ENCODE measurements at regions not wholly inside any gene's neighbourhood (a gene's known extent, or its start where the extent isn't known, plus 50 kb on each side); places are given as distances from the start of the nearest gene placed in this dataset.

- intact Hi-C loops (cut with micrococcal nuclease) (no loop called here), in situ Hi-C loops (cut with MboI) (no loop called here)
- Histone ChIP-seq H3K9me3 (replicated peaks; ENCODE audit: control insufficient read depth, insufficient read depth, low read depth, low read length) (no peaks in the 10 kb centered on the region), H3K9me1 (ENCODE audit: control insufficient read depth, insufficient read depth, low read length) (no peaks in the 10 kb centered on the region), H2AFZ (ENCODE audit: low read depth, low read length) (no peak overlapping the region), H3K79me2 (ENCODE audit: control insufficient read depth, insufficient read depth, low read length) (no peaks in the 10 kb centered on the region), H3K9ac (ENCODE audit: insufficient read depth in 1 of 2, low read depth in 2 of 2, low read length in 2 of 2) (no peak overlapping the region), H3K4me3 (no peak overlapping the region), H3K36me3 (ENCODE audit: control insufficient read depth, insufficient read depth, low read length) (no peaks in the 10 kb centered on the region), H3K4me1 (replicated peaks in 1 of 2; ENCODE audit: control insufficient read depth in 2 of 2, insufficient read depth in 2 of 2, low read length in 2 of 2) (no peaks in the 10 kb centered on the region), H3K27me3 (ENCODE audit: control insufficient read depth in 2 of 2, insufficient read depth in 2 of 2, low read length in 2 of 2) (no peaks in the 10 kb centered on the region), H4K20me1 (replicated peaks; ENCODE audit: control insufficient read depth, insufficient read depth, low read length) (no peaks in the 10 kb centered on the region), H3K4me2 (ENCODE audit: insufficient read depth, low read length) (no peak overlapping the region), H3K27ac (ENCODE audit: extremely low read depth, low read depth, low read length) (no peak overlapping the region)
- ATAC-seq (no peak), FAIRE-seq (no peak), DNase-seq (ENCODE audit: extremely low read depth in 1 of 4, low spot score in 3 of 4) (no peak)
- BruUV-seq (replicated peaks), result no TSS peak
- ChIA-PET CTCF (ENCODE audit: low intra/inter-chr PET ratio) (no interaction called here), POLR2A (no interaction called here)
- WGBS (ENCODE audit: insufficient coverage, low coverage, missing lambda C conversion rate), result 2% methylated on average over 3 of the region's 3 CpGs
- TF ChIP-seq, protein P1, sequence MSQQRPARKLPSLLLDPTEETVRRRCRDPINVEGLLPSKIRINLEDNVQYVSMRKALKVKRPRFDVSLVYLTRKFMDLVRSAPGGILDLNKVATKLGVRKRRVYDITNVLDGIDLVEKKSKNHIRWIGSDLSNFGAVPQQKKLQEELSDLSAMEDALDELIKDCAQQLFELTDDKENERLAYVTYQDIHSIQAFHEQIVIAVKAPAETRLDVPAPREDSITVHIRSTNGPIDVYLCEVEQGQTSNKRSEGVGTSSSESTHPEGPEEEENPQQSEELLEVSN (IDR thresholded peaks at IDR 0.05; ENCODE audit: borderline replicate concordance in 1 of 2, extremely low read depth in 1 of 2, insufficient read depth in 1 of 2, insufficient read length in 1 of 2, low read depth in 1 of 2, low read length in 1 of 2, poor library complexity in 1 of 2, severe bottlenecking in 1 of 2), result no peak
- TF ChIP-seq JUN (IDR thresholded peaks at IDR 0.05; ENCODE audit: borderline replicate concordance, low read depth, low read length), result no peak
- no peak for TF ChIP-seq JUN (CRISPR knock-in tag; IDR thresholded peaks at IDR 0.05; ENCODE audit: borderline replicate concordance)
- no peak for TF ChIP-seq RBFOX2 (IDR thresholded peaks at IDR 0.05; ENCODE audit: low read depth, low read length)
- no peak for TF ChIP-seq ZBTB5 (IDR thresholded peaks at IDR 0.05)
- TF ChIP-seq KLF6 (CRISPR knock-in tag; IDR thresholded peaks at IDR 0.05; ENCODE audit: borderline replicate concordance), result no peak
- TF ChIP-seq TGIF2 (CRISPR knock-in tag; IDR thresholded peaks at IDR 0.05), result no peak
- TF ChIP-seq, protein P2, sequence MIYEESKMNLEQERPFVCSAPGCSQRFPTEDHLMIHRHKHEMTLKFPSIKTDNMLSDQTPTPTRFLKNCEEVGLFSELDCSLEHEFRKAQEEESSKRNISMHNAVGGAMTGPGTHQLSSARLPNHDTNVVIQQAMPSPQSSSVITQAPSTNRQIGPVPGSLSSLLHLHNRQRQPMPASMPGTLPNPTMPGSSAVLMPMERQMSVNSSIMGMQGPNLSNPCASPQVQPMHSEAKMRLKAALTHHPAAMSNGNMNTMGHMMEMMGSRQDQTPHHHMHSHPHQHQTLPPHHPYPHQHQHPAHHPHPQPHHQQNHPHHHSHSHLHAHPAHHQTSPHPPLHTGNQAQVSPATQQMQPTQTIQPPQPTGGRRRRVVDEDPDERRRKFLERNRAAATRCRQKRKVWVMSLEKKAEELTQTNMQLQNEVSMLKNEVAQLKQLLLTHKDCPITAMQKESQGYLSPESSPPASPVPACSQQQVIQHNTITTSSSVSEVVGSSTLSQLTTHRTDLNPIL (CRISPR knock-in tag; IDR thresholded peaks at IDR 0.05), result no peak
- no peak for TF ChIP-seq TSHZ1 (CRISPR knock-in tag; IDR thresholded peaks at IDR 0.05)
- no peak for TF ChIP-seq ZNF324 (CRISPR knock-in tag; IDR thresholded peaks at IDR 0.05)
- TF ChIP-seq ZNF212 (CRISPR knock-in tag; IDR thresholded peaks at IDR 0.05), result no peak
- no peak for TF ChIP-seq ZNF384 (IDR thresholded peaks at IDR 0.05; ENCODE audit: low read depth, low read length)
- TF ChIP-seq SMARCB1 (IDR thresholded peaks at IDR 0.05; ENCODE audit: insufficient read length, low read depth), result no peak
- TF ChIP-seq, protein P3, sequence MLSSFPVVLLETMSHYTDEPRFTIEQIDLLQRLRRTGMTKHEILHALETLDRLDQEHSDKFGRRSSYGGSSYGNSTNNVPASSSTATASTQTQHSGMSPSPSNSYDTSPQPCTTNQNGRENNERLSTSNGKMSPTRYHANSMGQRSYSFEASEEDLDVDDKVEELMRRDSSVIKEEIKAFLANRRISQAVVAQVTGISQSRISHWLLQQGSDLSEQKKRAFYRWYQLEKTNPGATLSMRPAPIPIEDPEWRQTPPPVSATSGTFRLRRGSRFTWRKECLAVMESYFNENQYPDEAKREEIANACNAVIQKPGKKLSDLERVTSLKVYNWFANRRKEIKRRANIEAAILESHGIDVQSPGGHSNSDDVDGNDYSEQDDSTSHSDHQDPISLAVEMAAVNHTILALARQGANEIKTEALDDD (IDR thresholded peaks at IDR 0.05), result no peak
These were observed 301.6 kb downstream of the FRK start for GRCh38 chr6:115759051-115759450.

Measured in K562 (cell line).